ENCODE measurements at regions not wholly inside any gene's neighbourhood (a gene's known extent, or its start where the extent isn't known, plus 50 kb on each side); places are given as distances from the start of the nearest gene placed in this dataset.

GRCh38 chr16:50924759-50925545 is 183.1 kb downstream of the CYLD start:
- Histone ChIP-seq H3K4me1 (no peaks in the 10 kb centered on the region), H3K9me3 (no peaks in the 10 kb centered on the region), H3K36me3 (ENCODE audit: insufficient read depth in 1 of 2, low read depth in 1 of 2) (no peaks in the 10 kb centered on the region), H3K27ac (no peak overlapping the region), H3K4me3 (no peak overlapping the region), H3K27me3 (ENCODE audit: insufficient read depth in 3 of 3, low read length in 2 of 3) (peaks cover 0 to 2% (median 0%) of the 10 kb centered on the region in 3 donors)
- ATAC-seq = no peak
- DNase-seq = no peak
- intact Hi-C loops (cut with DNase I) = no loop called here
- no peak for TF ChIP-seq CTCF (IDR thresholded peaks at IDR 0.05)
- WGBS, 3 donors = 82 to 88% (median 87%) methylated on average over 8 of the region's 8 CpGs

- DNase-seq = no peak
- ATAC-seq = no peak
- Histone ChIP-seq H3K9me3 (no peaks in the 10 kb centered on the region), H3K4me1 (no peaks in the 10 kb centered on the region), H3K4me3 (no peak overlapping the region), H3K27ac (no peak overlapping the region), H3K36me3 (ENCODE audit: insufficient read depth in 1 of 2, low read depth in 1 of 2) (no peaks in the 10 kb centered on the region), H3K27me3 (ENCODE audit: insufficient read depth in 3 of 3, low read length in 2 of 3) (peaks cover 0 to 7% (median 2%) of the 10 kb centered on the region in 3 donors)
- TF ChIP-seq CTCF (IDR thresholded peaks at IDR 0.05) = no peak
- WGBS, 3 donors = 35 to 41% (median 37%) methylated on average over 16 of the region's 16 CpGs
- intact Hi-C loops (cut with DNase I) = no loop called here
Measured at GRCh38 chr16:50917950-50918703, 176.2 kb downstream of the CYLD start.

GRCh38 chr16:50916040-50916439 is 174.2 kb downstream of the CYLD start:
- H3K4me1 ChIP-seq = no peaks in the 10 kb centered on the region
- no peak overlapping the region for H3K4me3 ChIP-seq
- no peak for DNase-seq
- H3K9me3 ChIP-seq = no peaks in the 10 kb centered on the region
- no peaks in the 10 kb centered on the region for H3K36me3 ChIP-seq (ENCODE audit: insufficient read depth in 1 of 2, low read depth in 1 of 2)
- no peak for TF ChIP-seq CTCF (IDR thresholded peaks at IDR 0.05)
- H3K27ac ChIP-seq = no peak overlapping the region
- intact Hi-C loops (cut with DNase I) = no loop called here
- no peak for ATAC-seq
- H3K27me3 ChIP-seq (ENCODE audit: insufficient read depth in 3 of 3, low read length in 2 of 3) = peaks cover 0 to 7% (median 0%) of the 10 kb centered on the region in 3 donors

- intact Hi-C loops (cut with DNase I) = no loop called here
- 69 to 79% (median 70%) methylated on average over 2 of the region's 2 CpGs for WGBS, 3 donors
- H3K4me1 ChIP-seq = no peaks in the 10 kb centered on the region
- DNase-seq (no peak), ATAC-seq (no peak)
- TF ChIP-seq CTCF (IDR thresholded peaks at IDR 0.05) = no peak
- no peaks in the 10 kb centered on the region for H3K36me3 ChIP-seq (ENCODE audit: insufficient read depth in 1 of 2, low read depth in 1 of 2)
- H3K9me3 ChIP-seq = no peaks in the 10 kb centered on the region
- H3K4me3 ChIP-seq = no peak overlapping the region
- no peak overlapping the region for H3K27ac ChIP-seq
- peaks cover 0 to 7% (median 0%) of the 10 kb centered on the region in 3 donors for H3K27me3 ChIP-seq (ENCODE audit: insufficient read depth in 3 of 3, low read length in 2 of 3)
Measured at GRCh38 chr16:50915120-50915519, 173.2 kb downstream of the CYLD start.
